UCSD-AML1 (cell line): ENCODE measurements at regions not wholly inside any gene's neighbourhood (a gene's known extent, or its start where the extent isn't known, plus 50 kb on each side); places are given as distances from the start of the nearest gene placed in this dataset.
A peak's percentile ranks its signal among the peaks of the same experiment; 100 is the strongest.
"Not testable (repeated sequence)": the region's sequence is repeated elsewhere in the genome, so short reads cannot be mapped to it uniquely, and the experiment has no call there.

Experiments
- DNase-seq: peaks from one replicate; lab custom pipeline; 2025; ENCODE audit not compliant: unreplicated experiment; lab: John Stamatoyannopoulos, UW

DNA sequence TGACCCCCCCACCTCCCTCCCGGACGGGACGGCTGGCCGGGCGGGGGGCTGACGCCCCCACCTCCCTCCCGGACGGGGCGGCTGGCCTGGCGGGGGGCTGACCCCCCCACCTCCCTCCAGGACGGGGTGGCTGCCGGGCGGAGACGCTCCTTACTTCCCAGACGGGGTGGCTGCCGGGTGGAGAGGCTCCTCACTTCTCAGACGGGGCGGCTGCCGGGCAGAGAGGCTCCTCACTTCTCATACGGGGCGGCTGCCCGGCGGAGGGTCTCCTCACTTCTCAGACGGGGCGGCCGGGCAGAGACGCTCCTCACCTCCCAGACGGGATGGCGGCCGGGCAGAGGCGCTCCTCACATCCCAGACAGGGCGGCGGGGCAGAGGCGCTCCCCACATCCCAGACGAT, 84.7 kb downstream of the OR2B2 start:
- DNase-seq, result not testable (repeated sequence)

DNA sequence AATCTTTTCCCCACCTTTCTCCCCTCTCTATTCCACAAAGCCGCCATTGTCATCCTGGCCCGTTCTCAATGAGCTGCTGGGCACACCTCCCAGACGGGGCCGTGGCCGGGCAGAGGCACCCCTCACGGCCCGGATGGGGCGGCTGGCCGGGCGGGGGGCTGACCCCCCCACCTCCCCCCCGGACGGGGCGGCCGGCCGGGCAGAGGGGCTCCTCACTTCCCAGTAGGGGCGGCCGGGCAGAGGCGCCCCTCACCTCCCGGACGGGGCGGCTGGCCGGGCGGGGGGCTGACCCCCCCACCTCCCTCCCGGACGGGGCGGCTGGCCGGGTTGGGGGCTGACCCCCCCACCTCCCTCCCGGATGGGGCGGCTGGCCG, 85.6 kb downstream of the OR2B2 start:
- not testable (repeated sequence) for DNase-seq

DNA sequence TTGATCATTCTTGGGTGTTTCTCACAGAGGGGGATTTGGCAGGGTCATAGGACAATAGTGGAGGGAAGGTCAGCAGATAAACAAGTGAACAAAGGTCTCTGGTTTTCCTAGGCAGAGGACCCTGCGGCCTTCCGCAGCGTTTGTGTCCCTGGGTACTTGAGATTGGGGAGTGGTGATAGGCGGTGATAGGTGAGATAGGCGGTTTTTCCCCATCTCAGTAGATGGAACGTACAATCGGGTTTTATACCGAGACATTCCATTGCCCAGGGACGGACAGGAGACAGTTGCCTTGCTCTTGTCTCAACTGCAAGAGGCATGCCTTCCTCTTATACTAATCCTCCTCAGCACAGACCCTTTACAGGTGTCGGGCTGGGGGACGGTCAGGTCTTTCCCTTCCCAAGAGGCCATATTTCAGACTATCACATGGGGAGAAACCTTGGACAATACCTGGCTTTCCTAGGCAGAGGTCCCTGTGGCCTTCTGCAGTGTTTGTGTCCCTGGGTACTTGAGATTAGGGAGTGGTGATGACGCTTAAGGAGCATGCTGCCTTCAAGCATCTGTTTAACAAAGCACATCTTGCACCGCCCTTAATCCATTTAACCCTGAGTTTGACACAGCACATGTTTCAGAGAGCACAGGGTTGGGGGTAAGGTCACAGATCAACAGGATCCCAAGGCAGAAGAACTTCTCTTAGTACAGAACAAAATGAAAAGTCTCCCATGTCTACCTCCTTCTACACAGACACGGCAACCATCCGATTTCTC, 86.2 kb downstream of the OR2B2 start:
- not testable (repeated sequence) for DNase-seq

DNA sequence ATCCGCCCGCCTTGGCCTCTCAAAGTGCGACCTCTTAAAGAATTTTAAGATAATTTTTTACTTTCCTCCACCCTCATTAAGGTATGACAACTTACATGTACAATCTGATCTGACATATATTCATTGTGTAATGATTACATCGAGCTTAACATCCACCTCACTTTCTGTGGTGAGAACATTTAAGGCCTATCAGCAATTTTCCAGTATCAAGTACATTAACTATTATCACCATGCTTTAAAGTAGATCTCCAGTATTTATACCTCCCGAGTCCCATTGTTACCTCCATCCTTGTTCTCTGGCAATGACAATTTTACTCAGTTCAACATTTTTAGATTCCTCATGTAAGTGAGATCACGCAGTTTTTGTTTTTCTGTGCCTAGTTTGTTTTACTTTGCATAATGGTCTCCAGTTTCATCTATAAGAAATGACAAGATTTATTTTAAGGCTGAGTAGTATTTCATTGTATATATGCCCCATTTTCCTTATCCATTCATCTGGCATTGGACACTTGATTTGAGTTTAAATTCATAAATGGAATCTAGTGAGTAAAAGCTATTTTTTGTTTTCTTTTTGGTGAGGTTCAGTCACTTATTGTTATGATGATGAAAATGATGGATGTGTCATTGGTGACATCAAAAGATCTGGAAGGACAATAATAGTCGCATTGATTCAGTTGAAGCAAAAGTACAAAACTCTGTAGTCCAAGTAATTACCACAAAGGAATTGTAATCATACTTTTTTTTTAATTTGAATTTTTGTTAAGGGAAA, 87.0 kb downstream of the OR2B2 start:
- DNase-seq, result no peak

DNA sequence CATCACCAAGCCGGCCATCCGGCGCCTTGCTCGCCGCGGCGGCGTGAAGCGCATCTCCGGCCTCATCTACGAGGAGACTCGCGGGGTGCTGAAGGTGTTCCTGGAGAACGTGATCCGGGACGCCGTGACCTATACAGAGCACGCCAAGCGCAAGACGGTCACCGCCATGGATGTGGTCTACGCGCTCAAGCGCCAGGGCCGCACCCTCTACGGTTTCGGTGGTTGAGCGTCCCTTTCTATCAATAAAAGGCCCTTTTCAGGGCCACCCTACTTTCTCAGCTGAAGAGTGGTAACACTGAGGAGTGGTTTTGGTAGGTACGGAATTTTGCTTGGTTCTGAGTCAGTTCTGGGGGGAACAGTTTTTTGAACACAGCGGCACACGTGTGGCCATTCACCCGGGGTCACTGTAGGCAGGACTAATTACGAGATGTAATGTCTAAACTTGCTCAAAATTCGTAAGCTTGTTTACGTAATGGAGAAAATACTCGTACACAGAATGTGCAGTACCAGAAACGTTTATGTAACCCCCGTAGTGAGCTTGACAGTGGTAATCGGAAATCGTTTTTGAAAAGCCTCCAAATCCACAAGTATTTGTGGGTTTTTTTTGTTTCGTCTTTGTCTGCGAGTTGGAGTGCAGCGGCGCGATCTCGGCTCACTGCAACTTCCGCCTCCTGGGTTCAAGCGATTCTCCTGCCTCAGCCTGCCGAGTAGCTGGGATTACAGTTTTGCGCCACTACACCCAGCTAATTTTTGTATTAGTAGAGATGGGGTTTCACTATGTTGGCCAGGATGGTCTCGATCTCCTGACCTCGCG, 87.8 kb downstream of the OR2B2 start:
- peak; percentile 58 for DNase-seq

DNA sequence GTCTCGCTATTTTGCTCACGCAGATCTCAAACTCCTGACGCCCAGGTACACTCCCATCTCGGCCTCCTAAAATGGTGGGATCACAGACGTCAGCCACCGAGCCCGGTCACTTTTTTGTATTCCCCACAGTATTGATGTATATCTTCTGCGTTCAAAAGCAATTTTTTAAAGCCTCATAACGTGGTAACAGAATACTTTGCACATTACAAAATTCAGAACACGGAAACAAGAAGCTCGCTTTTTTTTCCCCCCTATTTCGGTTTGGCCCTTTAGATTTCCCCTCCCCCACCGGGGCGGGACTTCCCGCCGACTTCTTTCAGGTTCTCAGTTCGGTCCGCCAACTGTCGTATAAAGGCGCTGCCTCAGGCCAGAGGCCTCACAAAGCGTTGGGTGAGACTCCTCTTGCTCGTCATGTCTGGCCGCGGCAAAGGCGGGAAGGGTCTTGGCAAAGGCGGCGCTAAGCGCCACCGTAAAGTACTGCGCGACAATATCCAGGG, 88.4 kb downstream of the OR2B2 start:
- DNase-seq, result peak; percentile 83

DNA sequence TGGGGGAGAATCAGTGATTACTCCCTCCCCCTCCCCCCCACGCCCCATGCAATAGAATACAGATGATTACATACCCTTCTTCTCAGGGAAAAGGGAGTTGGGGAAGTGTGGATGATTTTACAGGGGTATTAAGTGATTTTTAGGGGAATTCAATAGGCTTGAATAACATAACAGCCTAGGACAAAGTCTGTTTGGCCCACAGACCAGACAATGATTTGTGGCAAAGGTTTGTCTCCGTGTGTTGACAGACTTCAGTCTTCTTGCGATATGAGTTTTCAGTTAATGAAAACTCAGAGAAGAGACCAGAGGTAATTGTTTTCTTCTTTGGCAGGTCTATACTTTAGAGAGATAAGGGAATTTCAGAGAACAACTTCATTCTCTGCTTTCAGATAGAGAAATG, 95.3 kb downstream of the OR2B2 start:
- DNase-seq, result no peak

DNA sequence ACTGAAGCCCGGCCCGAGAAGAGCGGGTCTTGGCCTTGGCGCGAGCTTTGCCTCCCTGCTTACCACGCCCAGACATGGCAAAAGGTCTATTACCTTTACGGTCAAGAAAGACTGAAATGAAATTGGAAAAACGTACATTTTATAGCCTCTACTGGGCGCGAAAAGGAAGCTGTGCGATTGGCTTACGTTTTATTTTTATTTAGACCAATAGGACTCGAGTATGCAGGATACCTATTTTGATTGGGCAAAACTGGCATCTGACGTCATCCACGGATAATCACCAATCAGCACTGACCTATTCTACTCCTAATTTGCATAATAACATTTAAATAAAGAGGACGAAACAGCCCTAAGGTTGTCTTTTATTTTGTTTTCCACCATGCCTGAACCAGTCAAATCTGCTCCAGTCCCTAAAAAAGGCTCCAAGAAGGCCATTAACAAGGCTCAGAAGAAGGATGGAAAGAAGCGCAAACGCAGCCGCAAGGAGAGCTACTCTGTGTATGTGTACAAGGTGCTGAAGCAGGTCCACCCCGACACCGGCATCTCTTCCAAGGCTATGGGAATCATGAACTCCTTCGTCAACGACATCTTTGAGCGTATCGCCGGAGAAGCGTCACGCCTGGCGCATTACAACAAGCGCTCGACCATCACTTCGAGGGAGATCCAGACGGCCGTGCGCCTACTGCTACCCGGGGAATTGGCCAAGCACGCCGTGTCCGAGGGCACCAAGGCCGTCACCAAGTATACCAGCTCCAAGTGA, 97.4 kb downstream of the OR2B2 start:
- peak; percentile 43 for DNase-seq

DNA sequence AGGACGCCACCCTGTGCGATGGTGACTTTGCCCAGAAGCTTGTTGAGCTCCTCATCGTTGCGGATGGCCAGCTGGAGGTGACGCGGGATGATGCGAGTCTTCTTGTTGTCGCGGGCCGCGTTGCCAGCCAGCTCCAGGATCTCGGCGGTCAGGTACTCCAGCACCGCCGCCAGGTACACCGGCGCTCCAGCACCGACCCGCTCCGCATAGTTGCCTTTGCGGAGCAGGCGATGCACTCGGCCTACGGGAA, 97.9 kb downstream of the OR2B2 start:
- DNase-seq, result not testable (repeated sequence)

DNA sequence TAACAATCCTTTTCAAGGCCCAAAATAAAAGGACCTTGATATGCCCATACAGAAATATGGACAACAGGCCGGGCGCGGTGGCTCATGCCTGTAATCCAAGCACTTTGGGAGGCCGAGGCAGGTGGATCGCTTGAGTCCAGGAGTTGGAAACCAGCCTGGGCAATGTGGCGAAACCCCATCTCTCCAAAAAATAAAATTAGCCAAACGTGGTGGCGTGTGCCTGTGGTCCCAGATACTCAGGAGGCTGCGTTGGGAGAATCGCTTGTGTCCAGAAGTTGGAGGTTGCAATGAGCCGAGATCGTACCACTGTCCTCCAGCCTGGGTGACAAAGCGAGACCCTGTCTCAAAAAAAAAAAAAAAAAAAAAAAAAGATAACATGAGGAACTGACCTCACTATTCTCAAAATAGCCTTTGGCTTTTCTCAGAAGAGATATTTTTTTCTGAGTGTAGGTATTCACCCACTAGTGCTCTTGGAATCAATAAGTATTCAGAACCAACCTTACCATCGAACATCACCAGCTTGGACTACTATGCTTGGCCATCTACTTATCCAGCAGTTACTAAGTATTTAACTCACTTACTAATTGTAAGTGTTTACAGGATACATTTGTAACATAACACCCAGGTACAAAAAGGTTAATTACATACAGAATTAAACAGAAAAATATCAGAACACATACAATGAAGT, 99.2 kb downstream of the OR2B2 start:
- peak; percentile 18 for DNase-seq

DNA sequence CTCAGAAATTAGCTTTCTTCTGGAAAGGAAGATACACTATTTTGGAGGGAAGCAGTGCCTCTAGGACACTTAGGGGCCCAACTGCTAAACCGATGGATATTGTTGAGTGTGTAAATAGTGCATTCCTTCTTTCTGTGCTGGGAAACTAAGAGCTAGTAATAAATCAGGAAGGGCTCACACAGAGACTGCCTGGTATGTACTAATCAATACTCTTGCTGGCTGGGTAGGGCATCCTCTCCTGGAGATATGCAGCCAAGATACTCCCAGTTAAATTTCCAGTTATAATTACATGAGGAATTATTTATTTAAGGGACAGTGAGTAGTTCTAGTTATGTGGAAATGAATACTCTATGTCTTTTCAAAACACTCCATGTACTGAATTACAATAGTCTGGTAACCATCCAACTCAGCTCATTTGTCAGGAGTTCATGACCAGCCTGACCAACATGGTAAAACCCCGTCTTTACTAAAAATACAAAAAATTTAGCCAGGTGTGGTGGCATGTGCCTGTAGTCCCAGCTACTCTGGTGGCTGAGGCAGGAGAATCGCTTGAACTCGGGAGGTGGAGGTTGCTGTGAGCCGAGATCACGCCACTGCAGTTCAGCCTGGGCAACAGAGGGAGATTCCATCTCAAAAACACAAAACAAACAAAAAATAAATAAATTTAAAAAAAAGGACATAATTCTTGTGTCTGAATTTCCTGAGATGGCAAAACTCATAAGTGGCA, 100.0 kb downstream of the OR2B2 start:
- DNase-seq, result no peak

DNA sequence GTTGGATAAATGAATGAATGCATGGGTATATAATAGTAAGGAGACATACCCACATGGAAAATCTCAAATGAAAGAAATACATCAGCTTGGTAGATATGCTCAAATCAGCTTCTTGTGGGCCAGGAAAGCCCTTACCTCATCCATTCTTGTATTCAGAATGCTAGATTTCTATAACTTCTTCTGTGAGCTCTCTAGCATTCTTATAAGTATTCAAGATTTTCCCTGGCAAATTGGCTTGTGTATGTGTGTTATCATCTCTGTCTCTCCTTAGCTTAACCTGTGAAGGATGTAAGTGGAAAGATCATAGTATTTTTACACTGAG, 100.8 kb downstream of the OR2B2 start:
- no peak for DNase-seq

DNA sequence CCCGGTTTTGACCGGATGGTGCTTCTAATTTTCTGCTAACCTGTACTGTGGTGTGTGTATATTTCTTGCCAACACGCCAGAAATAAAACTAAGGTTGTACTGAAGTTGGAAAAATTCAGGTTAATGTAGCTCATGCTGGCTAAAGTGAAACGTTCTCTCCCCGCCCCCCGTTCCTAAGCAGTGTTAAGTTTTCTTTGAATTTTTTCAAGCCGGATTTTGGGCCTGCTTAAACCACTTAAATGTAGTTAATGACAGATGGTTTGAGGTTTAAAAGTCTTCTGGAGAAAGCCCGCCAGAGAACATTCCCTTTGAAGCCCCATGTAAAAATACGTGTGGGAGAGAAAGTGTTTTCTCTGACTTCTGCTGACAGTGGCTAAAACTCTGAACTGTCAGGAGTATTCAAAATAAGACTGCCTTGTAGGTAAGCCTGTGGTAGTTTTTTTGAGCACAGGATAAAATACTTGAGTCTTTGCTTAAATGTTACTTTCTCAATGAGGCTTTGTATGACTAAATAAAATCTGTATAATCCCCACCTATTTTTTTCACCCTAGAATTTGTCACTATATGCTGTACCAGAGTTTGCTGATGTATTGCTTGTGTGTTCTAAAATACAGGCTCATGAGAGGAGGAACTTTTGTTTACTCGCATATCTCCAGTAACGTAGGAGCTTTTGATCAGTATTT, 101.3 kb downstream of the OR2B2 start:
- peak; percentile 44 for DNase-seq

DNA sequence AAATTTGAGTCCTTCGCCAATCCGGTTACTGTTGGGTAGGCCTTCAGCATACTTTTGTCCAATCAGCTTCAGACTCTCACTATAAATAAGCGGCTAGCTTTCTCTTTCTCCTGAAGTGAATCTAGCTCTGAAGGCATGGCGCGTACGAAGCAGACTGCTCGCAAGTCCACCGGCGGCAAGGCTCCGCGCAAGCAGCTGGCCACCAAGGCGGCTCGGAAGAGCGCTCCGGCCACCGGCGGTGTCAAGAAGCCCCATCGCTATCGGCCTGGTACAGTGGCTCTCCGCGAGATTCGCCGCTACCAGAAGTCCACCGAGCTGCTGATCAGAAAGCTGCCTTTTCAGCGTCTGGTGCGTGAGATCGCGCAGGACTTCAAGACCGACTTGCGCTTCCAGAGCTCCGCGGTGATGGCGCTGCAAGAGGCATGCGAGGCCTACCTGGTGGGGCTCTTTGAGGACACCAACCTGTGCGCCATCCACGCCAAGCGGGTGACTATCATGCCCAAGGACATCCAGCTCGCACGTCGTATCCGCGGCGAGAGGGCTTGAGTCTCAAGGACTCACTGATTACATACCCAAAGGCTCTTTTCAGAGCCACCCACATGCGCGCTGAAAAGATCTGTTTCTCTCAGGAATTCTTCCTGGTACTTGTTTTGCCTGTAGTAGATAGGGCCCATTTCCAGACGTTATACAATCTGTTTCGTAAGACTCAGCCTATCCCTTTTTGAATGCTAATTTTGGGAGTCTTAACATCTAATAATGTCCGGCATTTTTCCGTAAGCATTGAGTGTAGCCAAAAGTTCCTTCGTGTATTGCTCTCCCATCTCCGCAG, 102.0 kb downstream of the OR2B2 start:
- peak; percentile 84 for DNase-seq

DNA sequence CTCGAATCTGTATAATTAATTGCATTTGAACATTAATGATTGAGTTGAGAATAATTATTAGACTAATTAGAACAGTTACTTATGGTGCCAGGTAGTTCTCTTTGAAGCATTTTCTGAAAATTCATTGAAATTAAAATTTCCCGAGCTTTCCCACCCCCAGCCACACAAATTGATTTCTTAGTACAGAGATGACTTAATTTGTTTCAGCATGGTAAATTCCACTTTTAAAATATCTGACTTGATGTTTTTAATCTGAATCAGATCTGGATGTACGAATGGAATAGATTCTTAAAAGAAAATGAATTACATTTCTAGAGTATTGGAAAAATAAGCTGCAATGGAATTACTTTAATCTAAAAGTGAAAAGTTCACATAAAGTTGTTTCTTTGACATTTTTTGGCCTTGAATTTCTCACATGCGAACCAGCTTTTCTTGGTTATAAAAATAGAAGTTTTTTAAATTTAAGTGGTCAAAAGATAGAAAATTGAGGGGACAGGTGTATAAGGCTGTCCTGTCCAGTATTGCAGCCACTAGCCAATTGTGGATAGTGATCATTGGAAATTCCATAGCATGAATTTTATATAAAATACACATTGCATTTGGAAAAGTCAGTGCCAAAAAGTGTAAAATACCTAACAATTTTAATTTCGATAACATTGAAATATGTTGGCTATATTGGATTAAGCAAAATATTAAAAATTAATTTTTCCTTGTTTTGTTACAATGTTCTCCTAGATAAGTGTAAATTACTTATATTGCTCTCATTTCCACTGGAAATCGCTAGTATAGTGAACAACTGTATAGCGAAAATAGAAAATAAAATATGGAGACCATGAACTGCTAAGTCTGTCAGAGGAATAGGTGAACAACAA, 102.9 kb downstream of the OR2B2 start:
- no peak for DNase-seq

DNA sequence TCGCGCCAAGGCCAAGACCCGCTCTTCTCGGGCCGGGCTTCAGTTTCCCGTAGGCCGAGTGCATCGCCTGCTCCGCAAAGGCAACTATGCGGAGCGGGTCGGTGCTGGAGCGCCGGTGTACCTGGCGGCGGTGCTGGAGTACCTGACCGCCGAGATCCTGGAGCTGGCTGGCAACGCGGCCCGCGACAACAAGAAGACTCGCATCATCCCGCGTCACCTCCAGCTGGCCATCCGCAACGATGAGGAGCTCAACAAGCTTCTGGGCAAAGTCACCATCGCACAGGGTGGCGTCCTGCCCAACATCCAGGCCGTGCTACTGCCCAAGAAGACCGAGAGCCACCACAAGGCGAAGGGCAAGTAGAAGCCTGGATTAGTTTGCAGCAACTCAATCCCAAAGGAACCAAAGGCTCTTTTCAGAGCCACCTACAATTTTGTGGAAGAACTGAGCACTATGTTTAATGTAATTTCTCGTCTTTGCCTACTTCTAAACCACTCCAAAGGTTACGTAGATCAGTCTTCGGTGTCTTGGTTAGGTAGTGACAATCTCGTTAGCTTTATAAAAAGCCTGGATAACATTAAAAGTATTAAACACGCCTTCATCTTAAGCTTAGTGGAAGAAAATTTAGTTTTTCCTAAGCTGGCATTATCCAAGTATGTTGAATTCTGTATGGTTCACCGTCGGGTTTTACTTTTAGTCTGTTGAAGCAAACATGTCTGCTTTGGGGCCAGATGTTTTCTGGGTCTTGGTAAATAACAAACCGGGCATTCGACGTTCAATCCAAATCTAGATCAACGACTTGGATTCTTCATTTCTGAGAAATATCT, 103.7 kb downstream of the OR2B2 start:
- DNase-seq, result peak; percentile 60
